ENCODE measurements at regions not wholly inside any gene's neighbourhood (a gene's known extent, or its start where the extent isn't known, plus 50 kb on each side); places are given as distances from the start of the nearest gene placed in this dataset.

GRCh38 chr6:23663652-23664051, 462.4 kb upstream of the NRSN1 start:
- no peak for TF ChIP-seq CTCF (IDR thresholded peaks at IDR 0.05)
- no peak for TF ChIP-seq POLR2A (IDR thresholded peaks at IDR 0.05)
